ENCODE measurements at regions not wholly inside any gene's neighbourhood (a gene's known extent, or its start where the extent isn't known, plus 50 kb on each side); places are given as distances from the start of the nearest gene placed in this dataset.

- no peak overlapping the region for H3K27ac ChIP-seq (replicated peaks in 1 of 4)
- H3K36me3 ChIP-seq, result no peaks in the 10 kb centered on the region
- H3K4me1 ChIP-seq, result no peaks in the 10 kb centered on the region
- H3K27me3 ChIP-seq, result peaks cover 0 to 20% (median 0%) of the 10 kb centered on the region in 4 donors
- DNase-seq (ENCODE audit: extremely low spot score), result no peak
- 88% methylated on average over 9 of the region's 9 CpGs for WGBS
- H3K9me3 ChIP-seq, result no peaks in the 10 kb centered on the region
- TF ChIP-seq EP300 (IDR thresholded peaks at IDR 0.05) (no peak), POLR2A (IDR thresholded peaks at IDR 0.05; ENCODE audit: low read depth) (no peak), POLR2AphosphoS5 (IDR thresholded peaks at IDR 0.05) (no peak), CTCF (IDR thresholded peaks at IDR 0.05) (no peak)
- H3K4me3 ChIP-seq, result no peak overlapping the region
- intact Hi-C loops (cut with DNase I), result no loop called here
Measured at GRCh38 chr20:48482790-48483189, 345.0 kb downstream of the PREX1 start.

- no peak overlapping the region for H3K27ac ChIP-seq (replicated peaks in 1 of 4)
- H3K27me3 ChIP-seq, result peaks cover 0 to 21% (median 0%) of the 10 kb centered on the region in 4 donors
- WGBS, result 71% methylated on average over 5 of the region's 5 CpGs
- no peak for DNase-seq (ENCODE audit: extremely low spot score)
- intact Hi-C loops (cut with DNase I), result no loop called here
- no peaks in the 10 kb centered on the region for H3K9me3 ChIP-seq
- H3K4me1 ChIP-seq, result no peaks in the 10 kb centered on the region
- no peaks in the 10 kb centered on the region for H3K36me3 ChIP-seq
- no peak for TF ChIP-seq POLR2AphosphoS5 (IDR thresholded peaks at IDR 0.05)
- TF ChIP-seq CTCF (IDR thresholded peaks at IDR 0.05), result no peak
- TF ChIP-seq EP300 (IDR thresholded peaks at IDR 0.05), result no peak
- TF ChIP-seq POLR2A (IDR thresholded peaks at IDR 0.05; ENCODE audit: low read depth), result no peak
- H3K4me3 ChIP-seq, result no peak overlapping the region
Measured at GRCh38 chr20:48480216-48480772, 347.5 kb downstream of the PREX1 start.

DNA sequence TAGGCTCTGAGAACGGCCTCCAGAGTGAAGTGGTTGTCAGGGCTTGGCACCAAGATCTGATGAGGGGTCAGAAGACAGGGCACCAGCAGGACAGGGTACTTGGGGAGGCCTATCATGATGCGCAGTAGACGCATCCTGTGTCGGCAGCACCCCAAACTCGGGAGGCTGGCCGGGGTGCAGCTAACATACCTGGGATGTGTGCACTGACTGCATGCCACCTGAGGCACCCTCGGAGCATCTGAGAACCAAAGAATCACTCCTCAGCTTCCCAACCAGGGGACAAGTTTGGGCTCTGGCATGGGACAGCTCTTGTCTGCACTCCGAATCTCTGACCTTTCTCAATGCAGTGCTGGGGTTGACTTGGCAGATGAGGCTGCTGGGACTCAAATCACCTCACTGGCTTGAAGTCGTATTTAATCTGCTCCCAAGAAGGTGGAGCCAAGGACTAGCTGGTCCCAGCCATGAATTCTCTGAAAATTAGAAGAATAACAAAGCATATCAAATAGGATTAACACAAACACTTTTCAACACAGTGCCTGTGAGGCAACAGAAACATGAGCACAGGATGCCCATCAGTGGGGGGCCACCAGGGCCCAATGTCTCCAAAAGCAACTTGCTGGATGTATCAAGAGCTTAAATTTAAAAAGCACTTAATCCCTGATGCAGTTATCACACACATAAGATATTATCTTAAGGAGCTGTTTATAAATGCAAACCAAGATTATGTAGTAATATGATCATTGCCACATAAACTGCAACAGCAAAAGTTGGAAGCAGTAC, 348.8 kb downstream of the PREX1 start:
- intact Hi-C loops (cut with DNase I), result no loop called here
- Histone ChIP-seq H3K36me3 (no peaks in the 10 kb centered on the region), H3K27me3 (peaks cover 0 to 24% (median 0%) of the 10 kb centered on the region in 4 donors), H3K9me3 (no peaks in the 10 kb centered on the region), H3K27ac (replicated peaks in 1 of 4) (no peak overlapping the region), H3K4me3 (no peak overlapping the region), H3K4me1 (no peaks in the 10 kb centered on the region)
- no peak for TF ChIP-seq POLR2A (IDR thresholded peaks at IDR 0.05; ENCODE audit: low read depth)
- TF ChIP-seq EP300 (IDR thresholded peaks at IDR 0.05), result no peak
- no peak for TF ChIP-seq POLR2AphosphoS5 (IDR thresholded peaks at IDR 0.05)
- TF ChIP-seq CTCF (IDR thresholded peaks at IDR 0.05), result no peak
- DNase-seq (ENCODE audit: extremely low spot score), result no peak
- WGBS, result 76% methylated on average over 9 of the region's 9 CpGs

GRCh38 chr20:48478370-48478769, 349.4 kb downstream of the PREX1 start:
- H3K27me3 ChIP-seq, result peaks cover 0 to 30% (median 0%) of the 10 kb centered on the region in 4 donors
- no peaks in the 10 kb centered on the region for H3K9me3 ChIP-seq
- H3K36me3 ChIP-seq, result no peaks in the 10 kb centered on the region
- no peak overlapping the region for H3K4me3 ChIP-seq
- H3K4me1 ChIP-seq, result no peaks in the 10 kb centered on the region
- WGBS, result 71% methylated on average over 5 of the region's 5 CpGs
- TF ChIP-seq POLR2AphosphoS5 (IDR thresholded peaks at IDR 0.05) (no peak), POLR2A (IDR thresholded peaks at IDR 0.05; ENCODE audit: low read depth) (no peak), CTCF (IDR thresholded peaks at IDR 0.05) (no peak), EP300 (IDR thresholded peaks at IDR 0.05) (no peak)
- no peak for DNase-seq (ENCODE audit: extremely low spot score)
- no peak overlapping the region for H3K27ac ChIP-seq (replicated peaks in 1 of 4)
- intact Hi-C loops (cut with DNase I), result no loop called here
